ENCODE measurements at regions not wholly inside any gene's neighbourhood (a gene's known extent, or its start where the extent isn't known, plus 50 kb on each side); places are given as distances from the start of the nearest gene placed in this dataset.

GRCh38 chr3:86562090-86562489 is 428.9 kb downstream of the VGLL3 start:
- 89% methylated on average over 1 of the region's 1 CpG for WGBS
- no peaks in the 10 kb centered on the region for H3K27me3 ChIP-seq (ENCODE audit: control insufficient read depth in 2 of 2, insufficient read depth in 1 of 2, low read length in 1 of 2)
- no peak overlapping the region for H3K27ac ChIP-seq (ENCODE audit: low read depth in 1 of 2, low read length in 1 of 2)
- no peaks in the 10 kb centered on the region for H3K36me3 ChIP-seq (ENCODE audit: control insufficient read depth in 2 of 2, insufficient read depth in 2 of 2, low read length in 1 of 2)
- H3K4me3 ChIP-seq (ENCODE audit: low read length in 2 of 2): no peak overlapping the region
- H3K4me1 ChIP-seq (ENCODE audit: control insufficient read depth in 2 of 2, insufficient read depth in 2 of 2, low read length in 2 of 2): no peaks in the 10 kb centered on the region
- H3K9me3 ChIP-seq (ENCODE audit: control insufficient read depth in 2 of 2, insufficient read depth in 1 of 2, low read length in 1 of 2): no peaks in the 10 kb centered on the region
- DNase-seq (ENCODE audit: low read depth in 6 of 9, low spot score in 9 of 9): no peak

- DNase-seq (ENCODE audit: low read depth in 6 of 9, low spot score in 9 of 9): no peak
- Histone ChIP-seq H3K9me3 (ENCODE audit: control insufficient read depth in 2 of 2, insufficient read depth in 1 of 2, low read length in 1 of 2) (no peaks in the 10 kb centered on the region), H3K27ac (ENCODE audit: low read depth in 1 of 2, low read length in 1 of 2) (no peak overlapping the region), H3K36me3 (ENCODE audit: control insufficient read depth in 2 of 2, insufficient read depth in 2 of 2, low read length in 1 of 2) (no peaks in the 10 kb centered on the region), H3K4me3 (ENCODE audit: low read length in 2 of 2) (no peak overlapping the region), H3K4me1 (ENCODE audit: control insufficient read depth in 2 of 2, insufficient read depth in 2 of 2, low read length in 2 of 2) (no peaks in the 10 kb centered on the region), H3K27me3 (ENCODE audit: control insufficient read depth in 2 of 2, insufficient read depth in 1 of 2, low read length in 1 of 2) (no peaks in the 10 kb centered on the region)
- WGBS: 91% methylated on average over 5 of the region's 5 CpGs
These were observed 429.7 kb downstream of the VGLL3 start for GRCh38 chr3:86561215-86561614.

GRCh38 chr3:86554383-86554782 is 436.6 kb downstream of the VGLL3 start:
- no peaks in the 10 kb centered on the region for H3K4me1 ChIP-seq (ENCODE audit: control insufficient read depth in 2 of 2, insufficient read depth in 2 of 2, low read length in 2 of 2)
- no peak overlapping the region for H3K4me3 ChIP-seq (ENCODE audit: low read length in 2 of 2)
- no peaks in the 10 kb centered on the region for H3K36me3 ChIP-seq (ENCODE audit: control insufficient read depth in 2 of 2, insufficient read depth in 2 of 2, low read length in 1 of 2)
- H3K27ac ChIP-seq (ENCODE audit: low read depth in 1 of 2, low read length in 1 of 2): no peak overlapping the region
- WGBS: 77% methylated on average over 5 of the region's 5 CpGs
- H3K9me3 ChIP-seq (ENCODE audit: control insufficient read depth in 2 of 2, insufficient read depth in 1 of 2, low read length in 1 of 2): no peaks in the 10 kb centered on the region
- DNase-seq (ENCODE audit: low read depth in 6 of 9, low spot score in 9 of 9): no peak
- H3K27me3 ChIP-seq (ENCODE audit: control insufficient read depth in 2 of 2, insufficient read depth in 1 of 2, low read length in 1 of 2): no peaks in the 10 kb centered on the region

DNA sequence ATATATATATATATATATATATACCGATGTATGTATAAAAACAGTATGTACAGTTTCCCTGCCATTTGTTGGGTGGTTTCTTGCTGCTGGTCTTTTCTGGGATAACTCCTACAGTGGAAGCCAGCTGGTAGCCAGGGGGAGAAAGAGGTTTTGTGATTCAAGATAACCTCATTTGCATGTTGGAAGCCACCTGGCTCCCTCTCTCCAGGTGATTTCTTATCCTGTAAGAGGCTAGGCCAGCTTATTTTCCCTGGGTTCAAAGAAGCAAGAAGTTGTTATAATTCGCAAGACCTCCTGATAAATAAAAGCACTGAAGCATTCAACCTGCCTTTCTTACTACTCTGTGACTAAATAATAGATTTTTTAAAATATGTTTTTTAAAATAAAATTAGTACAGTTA is 443.3 kb downstream of the VGLL3 start:
- Histone ChIP-seq H3K36me3 (ENCODE audit: control insufficient read depth in 2 of 2, insufficient read depth in 2 of 2, low read length in 1 of 2) (no peaks in the 10 kb centered on the region), H3K4me3 (ENCODE audit: low read length in 2 of 2) (no peak overlapping the region), H3K27me3 (ENCODE audit: control insufficient read depth in 2 of 2, insufficient read depth in 1 of 2, low read length in 1 of 2) (no peaks in the 10 kb centered on the region), H3K27ac (ENCODE audit: low read depth in 1 of 2, low read length in 1 of 2) (no peak overlapping the region), H3K4me1 (ENCODE audit: control insufficient read depth in 2 of 2, insufficient read depth in 2 of 2, low read length in 2 of 2) (no peaks in the 10 kb centered on the region), H3K9me3 (ENCODE audit: control insufficient read depth in 2 of 2, insufficient read depth in 1 of 2, low read length in 1 of 2) (no peaks in the 10 kb centered on the region)
- no peak for DNase-seq (ENCODE audit: low read depth in 6 of 9, low spot score in 9 of 9)
- WGBS: 53% methylated on average over 2 of the region's 2 CpGs

- H3K36me3 ChIP-seq (ENCODE audit: control insufficient read depth in 2 of 2, insufficient read depth in 2 of 2, low read length in 1 of 2): no peaks in the 10 kb centered on the region
- H3K4me3 ChIP-seq (ENCODE audit: low read length in 2 of 2): no peak overlapping the region
- 86% methylated on average over 5 of the region's 5 CpGs for WGBS
- H3K27me3 ChIP-seq (ENCODE audit: control insufficient read depth in 2 of 2, insufficient read depth in 1 of 2, low read length in 1 of 2): no peaks in the 10 kb centered on the region
- H3K4me1 ChIP-seq (ENCODE audit: control insufficient read depth in 2 of 2, insufficient read depth in 2 of 2, low read length in 2 of 2): no peaks in the 10 kb centered on the region
- H3K9me3 ChIP-seq (ENCODE audit: control insufficient read depth in 2 of 2, insufficient read depth in 1 of 2, low read length in 1 of 2): peaks cover 0 to 6% of the 10 kb centered on the region in 2 donors
- H3K27ac ChIP-seq (ENCODE audit: low read depth in 1 of 2, low read length in 1 of 2): no peak overlapping the region
- DNase-seq (ENCODE audit: low read depth in 6 of 9, low spot score in 9 of 9): no peak
These were observed 453.8 kb downstream of the VGLL3 start for GRCh38 chr3:86537171-86537570.

- Histone ChIP-seq H3K27ac (ENCODE audit: low read depth in 1 of 2, low read length in 1 of 2) (no peak overlapping the region), H3K27me3 (ENCODE audit: control insufficient read depth in 2 of 2, insufficient read depth in 1 of 2, low read length in 1 of 2) (no peaks in the 10 kb centered on the region), H3K36me3 (ENCODE audit: control insufficient read depth in 2 of 2, insufficient read depth in 2 of 2, low read length in 1 of 2) (no peaks in the 10 kb centered on the region), H3K4me1 (ENCODE audit: control insufficient read depth in 2 of 2, insufficient read depth in 2 of 2, low read length in 2 of 2) (no peaks in the 10 kb centered on the region), H3K9me3 (ENCODE audit: control insufficient read depth in 2 of 2, insufficient read depth in 1 of 2, low read length in 1 of 2) (no peaks in the 10 kb centered on the region), H3K4me3 (ENCODE audit: low read length in 2 of 2) (no peak overlapping the region)
- no peak for DNase-seq (ENCODE audit: low read depth in 6 of 9, low spot score in 9 of 9)
- WGBS: 95% methylated on average over 1 of the region's 1 CpG
These were observed 471.1 kb downstream of the VGLL3 start for GRCh38 chr3:86519819-86520218.

GRCh38 chr3:86481636-86482035 is 509.3 kb downstream of the VGLL3 start:
- Histone ChIP-seq H3K27ac (ENCODE audit: low read depth in 1 of 2, low read length in 1 of 2) (no peak overlapping the region), H3K9me3 (ENCODE audit: control insufficient read depth in 2 of 2, insufficient read depth in 1 of 2, low read length in 1 of 2) (no peaks in the 10 kb centered on the region), H3K4me1 (ENCODE audit: control insufficient read depth in 2 of 2, insufficient read depth in 2 of 2, low read length in 2 of 2) (no peaks in the 10 kb centered on the region), H3K27me3 (ENCODE audit: control insufficient read depth in 2 of 2, insufficient read depth in 1 of 2, low read length in 1 of 2) (no peaks in the 10 kb centered on the region), H3K36me3 (ENCODE audit: control insufficient read depth in 2 of 2, insufficient read depth in 2 of 2, low read length in 1 of 2) (no peaks in the 10 kb centered on the region), H3K4me3 (ENCODE audit: low read length in 2 of 2) (no peak overlapping the region)
- DNase-seq (ENCODE audit: low read depth in 6 of 9, low spot score in 9 of 9): no peak
- WGBS: 94% methylated on average over 1 of the region's 1 CpG

- Histone ChIP-seq H3K27me3 (ENCODE audit: control insufficient read depth in 2 of 2, insufficient read depth in 1 of 2, low read length in 1 of 2) (no peaks in the 10 kb centered on the region), H3K27ac (ENCODE audit: low read depth in 1 of 2, low read length in 1 of 2) (no peak overlapping the region), H3K4me3 (ENCODE audit: low read length in 2 of 2) (no peak overlapping the region), H3K36me3 (ENCODE audit: control insufficient read depth in 2 of 2, insufficient read depth in 2 of 2, low read length in 1 of 2) (no peaks in the 10 kb centered on the region), H3K9me3 (ENCODE audit: control insufficient read depth in 2 of 2, insufficient read depth in 1 of 2, low read length in 1 of 2) (no peaks in the 10 kb centered on the region), H3K4me1 (ENCODE audit: control insufficient read depth in 2 of 2, insufficient read depth in 2 of 2, low read length in 2 of 2) (no peaks in the 10 kb centered on the region)
- DNase-seq (ENCODE audit: low read depth in 6 of 9, low spot score in 9 of 9): no peak
These were observed 509.9 kb downstream of the VGLL3 start for GRCh38 chr3:86481031-86481430.

GRCh38 chr3:86464180-86464579 is 526.8 kb downstream of the VGLL3 start:
- no peak for DNase-seq (ENCODE audit: low read depth in 6 of 9, low spot score in 9 of 9)
- Histone ChIP-seq H3K4me1 (ENCODE audit: control insufficient read depth in 2 of 2, insufficient read depth in 2 of 2, low read length in 2 of 2) (no peaks in the 10 kb centered on the region), H3K27ac (ENCODE audit: low read depth in 1 of 2, low read length in 1 of 2) (no peak overlapping the region), H3K4me3 (ENCODE audit: low read length in 2 of 2) (no peak overlapping the region), H3K9me3 (ENCODE audit: control insufficient read depth in 2 of 2, insufficient read depth in 1 of 2, low read length in 1 of 2) (no peaks in the 10 kb centered on the region), H3K27me3 (ENCODE audit: control insufficient read depth in 2 of 2, insufficient read depth in 1 of 2, low read length in 1 of 2) (no peaks in the 10 kb centered on the region), H3K36me3 (ENCODE audit: control insufficient read depth in 2 of 2, insufficient read depth in 2 of 2, low read length in 1 of 2) (no peaks in the 10 kb centered on the region)

DNA sequence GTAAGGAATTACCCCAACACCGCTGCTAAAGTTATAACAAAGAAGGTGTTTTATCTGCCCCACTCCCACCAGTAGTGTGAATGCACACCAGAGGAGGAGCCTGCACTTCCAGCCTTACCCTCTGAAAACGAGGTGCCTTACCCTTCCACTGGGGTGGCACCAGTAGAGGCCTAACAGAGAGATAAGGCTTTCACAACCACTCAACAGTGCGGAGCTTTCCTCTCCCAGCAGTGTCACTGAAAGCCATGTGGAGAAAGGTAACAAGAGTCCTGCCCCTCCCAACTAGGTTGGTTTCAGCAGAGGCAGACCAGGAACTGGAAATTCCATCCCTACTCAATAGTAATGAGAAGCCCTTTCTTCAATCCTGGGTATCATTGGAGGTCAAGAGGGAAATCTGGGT is 539.2 kb downstream of the VGLL3 start:
- Histone ChIP-seq H3K4me3 (ENCODE audit: low read length in 2 of 2) (no peak overlapping the region), H3K27me3 (ENCODE audit: control insufficient read depth in 2 of 2, insufficient read depth in 1 of 2, low read length in 1 of 2) (no peaks in the 10 kb centered on the region), H3K9me3 (ENCODE audit: control insufficient read depth in 2 of 2, insufficient read depth in 1 of 2, low read length in 1 of 2) (no peaks in the 10 kb centered on the region), H3K4me1 (ENCODE audit: control insufficient read depth in 2 of 2, insufficient read depth in 2 of 2, low read length in 2 of 2) (no peaks in the 10 kb centered on the region), H3K36me3 (ENCODE audit: control insufficient read depth in 2 of 2, insufficient read depth in 2 of 2, low read length in 1 of 2) (no peaks in the 10 kb centered on the region), H3K27ac (ENCODE audit: low read depth in 1 of 2, low read length in 1 of 2) (no peak overlapping the region)
- no peak for DNase-seq (ENCODE audit: low read depth in 6 of 9, low spot score in 9 of 9)
- WGBS: 84% methylated on average over 3 of the region's 3 CpGs
